Tibial nerve (tissue), 3 donors: ENCODE measurements at regions not wholly inside any gene's neighbourhood (a gene's known extent, or its start where the extent isn't known, plus 50 kb on each side); places are given as distances from the start of the nearest gene placed in this dataset.

Source experiments
- CTCF ChIP-seq, 5 experiments: fragments of 200-600 bp in 3 of 5; fragments of 450-650 bp in 2 of 5; sonication (generic) in 3 of 5; IDR thresholded peaks; one replicate each; pipeline ENCODE4 v1.5.1; 2016 to 2019; ENCODE audit warnings: antibody characterized with exemption in 5 of 5, mild to moderate bottlenecking in 3 of 5, moderate library complexity in 2 of 5
- POLR2A ChIP-seq, 2 donors: fragments of 450-650 bp; IDR thresholded peaks; one replicate each; pipeline ENCODE4 v1.6.1; 2017; ENCODE audit warnings: antibody characterized with exemption in 2 of 2, mild to moderate bottlenecking in 2 of 2, moderate library complexity in 2 of 2

- TF ChIP-seq CTCF (IDR thresholded peaks at IDR 0.05) (no peak), POLR2A (IDR thresholded peaks at IDR 0.05) (no peak)
These were observed 427.7 kb downstream of the CDH2 start for GRCh38 chr18:27749194-27749593.
